NCI-H146 treated with DMSO at 0.1 percent for 48 hours (cell line): ENCODE measurements at regions not wholly inside any gene's neighbourhood (a gene's known extent, or its start where the extent isn't known, plus 50 kb on each side); places are given as distances from the start of the nearest gene placed in this dataset.
"Not testable (repeated sequence)": the region's sequence is repeated elsewhere in the genome, so short reads cannot be mapped to it uniquely, and the experiment has no call there.

ENCODE experiments used
- DNase-seq: peaks from one replicate; lab custom pipeline; 2025; ENCODE audit not compliant: unreplicated experiment; lab: John Stamatoyannopoulos, UW

GRCh38 chr2:43004879-43005244 lies 212.5 kb upstream of the HAAO start:
- no peak for DNase-seq

DNA sequence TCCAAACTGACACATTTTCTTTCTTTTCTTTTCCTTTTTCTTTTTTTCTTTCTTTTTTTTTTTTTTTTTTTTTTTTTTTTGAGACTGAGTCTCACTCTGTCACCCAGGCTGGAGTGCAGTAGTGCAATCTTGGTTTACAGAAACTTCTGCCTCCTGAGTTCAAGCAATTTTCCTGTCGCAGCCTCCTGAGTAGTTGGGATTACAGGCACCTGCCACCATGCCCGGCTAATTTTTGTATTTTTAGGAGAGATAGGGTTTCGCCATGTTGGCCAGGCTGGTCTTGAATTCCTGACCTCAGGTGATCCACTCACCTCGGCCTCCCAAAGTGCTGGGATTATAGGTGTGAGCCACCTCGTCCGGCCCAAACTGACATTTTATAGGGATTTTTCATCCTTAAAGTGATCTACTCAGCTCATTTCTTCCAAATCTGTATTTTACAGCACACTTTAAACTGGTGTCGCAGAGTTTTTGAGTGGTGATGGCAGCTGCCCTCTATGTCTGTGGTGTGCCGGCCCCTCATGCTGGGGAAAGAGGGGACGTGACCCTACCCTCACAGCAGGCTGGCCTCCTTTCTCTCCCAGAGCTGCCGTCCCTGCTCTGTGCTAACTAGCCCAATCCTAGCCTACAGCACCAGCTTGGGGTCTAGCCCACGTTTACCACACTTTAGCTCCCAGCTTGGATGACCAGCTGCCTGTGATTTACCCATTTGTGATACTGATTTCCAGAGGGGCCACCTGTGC lies 211.9 kb upstream of the HAAO start:
- not testable (repeated sequence) for DNase-seq

DNA sequence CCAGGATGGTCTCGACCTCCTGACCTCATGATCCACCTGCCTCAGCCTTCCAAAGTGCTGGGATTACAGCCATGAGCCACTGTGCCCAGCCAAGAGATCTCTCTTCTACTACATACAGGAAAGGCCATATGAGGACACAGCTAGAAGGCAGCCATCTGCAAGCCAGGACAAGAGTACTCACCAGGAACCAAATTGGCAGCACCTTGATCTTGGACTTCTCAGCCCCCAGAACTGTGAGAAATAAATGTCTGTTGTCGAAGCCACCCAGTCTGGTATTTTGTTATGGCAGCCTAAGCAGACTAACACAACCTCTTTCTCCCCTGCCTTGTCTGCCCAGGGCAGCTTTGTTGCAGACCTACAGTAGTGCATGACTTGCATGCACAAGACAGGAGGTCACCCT lies 211.3 kb upstream of the HAAO start:
- DNase-seq = no peak

DNA sequence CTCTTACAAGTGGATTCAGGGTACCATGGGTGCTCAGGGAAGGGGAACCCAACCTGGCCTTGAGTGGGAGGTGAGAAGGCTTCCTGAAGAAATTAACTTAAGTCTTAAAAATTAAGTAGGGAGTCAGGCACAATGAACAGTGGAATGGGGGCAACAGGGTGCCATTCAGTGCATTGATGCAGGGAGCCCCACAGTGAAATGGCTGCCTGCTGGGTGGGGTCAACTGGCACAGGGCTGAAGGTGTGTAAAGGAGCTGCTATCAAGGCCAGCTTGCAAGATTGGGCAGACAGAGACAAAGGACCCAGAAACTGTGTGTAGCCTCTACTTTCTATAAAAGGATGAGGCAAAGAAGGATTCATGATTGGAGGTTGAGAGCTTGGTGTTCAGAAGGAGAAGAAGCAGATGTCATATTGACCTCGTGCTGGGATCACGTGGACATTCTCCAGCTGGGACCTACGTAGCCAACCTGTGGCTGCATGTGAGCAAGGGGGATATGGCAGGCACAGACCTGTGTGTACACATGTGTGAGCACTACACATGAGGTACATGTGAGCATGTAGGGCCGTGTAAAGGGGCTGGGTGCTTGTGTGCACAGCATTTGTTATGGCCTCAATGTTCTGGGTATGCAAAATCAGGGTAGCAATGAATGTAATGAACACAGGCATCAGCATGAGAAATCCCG lies 209.5 kb upstream of the HAAO start:
- no peak for DNase-seq

GRCh38 chr2:43001055-43001378 lies 208.6 kb upstream of the HAAO start:
- DNase-seq = no peak

DNA sequence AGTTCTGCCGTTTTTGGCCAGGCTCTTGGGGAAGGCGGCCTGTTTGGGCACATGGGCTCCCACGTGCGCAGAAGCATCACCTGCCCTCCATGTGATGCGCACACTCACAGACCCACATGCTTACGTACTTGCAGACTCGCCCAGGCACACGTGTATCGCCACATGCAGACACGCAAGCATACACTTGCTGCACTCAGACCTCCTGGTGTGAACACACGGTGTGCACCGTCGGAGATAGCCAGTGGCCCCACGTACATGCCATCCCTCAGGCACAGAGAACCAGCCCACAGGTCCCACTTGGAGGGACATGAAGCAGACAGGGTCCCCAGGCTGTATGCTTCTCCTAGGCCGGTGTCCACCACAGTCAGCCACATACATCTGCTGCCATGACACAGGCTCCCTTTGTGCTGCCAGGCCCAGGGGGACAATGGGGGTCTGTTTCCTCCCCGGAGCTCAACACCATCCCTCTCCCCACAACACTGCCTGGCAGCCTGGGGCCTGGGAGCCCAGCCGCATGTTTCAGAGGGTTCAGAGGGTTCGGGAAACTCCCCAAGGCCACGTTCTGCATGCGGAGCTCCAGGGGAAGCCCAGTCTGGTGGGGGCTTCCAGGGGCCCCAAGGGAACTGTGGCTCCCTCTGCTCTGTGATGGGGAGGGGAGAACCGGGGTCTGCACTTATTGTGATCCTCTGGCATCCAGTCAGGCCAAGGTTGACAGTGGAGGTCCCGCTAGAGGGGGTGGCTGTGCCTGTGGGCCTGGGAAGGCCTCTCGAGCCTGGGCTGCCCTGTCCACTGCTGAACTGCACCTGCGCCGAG lies 208.1 kb upstream of the HAAO start:
- DNase-seq = no peak

GRCh38 chr2:42999856-43000241 lies 207.5 kb upstream of the HAAO start:
- DNase-seq = no peak

DNA sequence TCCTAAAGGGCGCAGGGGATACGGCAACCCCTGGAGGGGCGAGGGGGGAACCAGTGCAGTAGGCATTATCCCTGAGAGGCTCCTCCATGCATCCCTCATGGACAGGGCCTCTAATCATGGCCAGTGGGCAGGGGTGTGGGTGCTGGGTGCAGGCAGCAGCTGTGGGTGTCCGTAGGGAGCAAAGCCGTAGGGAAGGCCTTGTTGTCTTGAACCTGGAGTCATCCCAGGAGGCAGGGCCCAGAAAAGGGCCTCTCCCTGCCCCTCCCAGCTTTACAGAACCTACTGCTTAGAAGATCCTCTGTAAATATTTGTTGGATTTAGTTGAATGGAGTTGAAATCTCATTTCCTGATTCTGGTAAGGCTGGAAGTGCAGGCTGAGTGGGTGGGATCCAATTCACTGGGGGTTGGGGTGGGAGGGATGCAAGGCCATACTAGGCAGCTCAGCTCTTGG lies 207.0 kb upstream of the HAAO start:
- DNase-seq = no peak

- no peak for DNase-seq
Observed at GRCh38 chr2:42998721-42999120, 206.3 kb upstream of the HAAO start.

DNA sequence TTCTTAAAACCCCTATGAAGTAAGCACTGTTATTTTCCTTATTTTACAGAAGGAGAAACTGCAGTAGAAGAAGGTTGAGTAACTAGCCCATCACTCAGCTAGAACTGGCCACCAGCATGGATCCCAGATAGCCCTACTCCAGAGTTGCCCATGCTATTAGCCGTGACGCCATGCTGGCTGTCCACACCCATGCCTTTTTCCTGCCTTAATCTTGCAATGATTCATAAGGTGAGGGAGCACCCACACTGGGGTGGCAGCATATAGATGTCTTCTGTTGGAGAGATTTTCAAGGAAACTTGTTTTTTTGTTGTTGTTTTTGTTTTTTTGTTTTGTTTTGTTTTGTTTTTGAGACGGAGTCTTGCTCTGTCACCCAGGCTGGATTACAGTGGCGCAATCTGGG lies 204.1 kb upstream of the HAAO start:
- DNase-seq = no peak

DNA sequence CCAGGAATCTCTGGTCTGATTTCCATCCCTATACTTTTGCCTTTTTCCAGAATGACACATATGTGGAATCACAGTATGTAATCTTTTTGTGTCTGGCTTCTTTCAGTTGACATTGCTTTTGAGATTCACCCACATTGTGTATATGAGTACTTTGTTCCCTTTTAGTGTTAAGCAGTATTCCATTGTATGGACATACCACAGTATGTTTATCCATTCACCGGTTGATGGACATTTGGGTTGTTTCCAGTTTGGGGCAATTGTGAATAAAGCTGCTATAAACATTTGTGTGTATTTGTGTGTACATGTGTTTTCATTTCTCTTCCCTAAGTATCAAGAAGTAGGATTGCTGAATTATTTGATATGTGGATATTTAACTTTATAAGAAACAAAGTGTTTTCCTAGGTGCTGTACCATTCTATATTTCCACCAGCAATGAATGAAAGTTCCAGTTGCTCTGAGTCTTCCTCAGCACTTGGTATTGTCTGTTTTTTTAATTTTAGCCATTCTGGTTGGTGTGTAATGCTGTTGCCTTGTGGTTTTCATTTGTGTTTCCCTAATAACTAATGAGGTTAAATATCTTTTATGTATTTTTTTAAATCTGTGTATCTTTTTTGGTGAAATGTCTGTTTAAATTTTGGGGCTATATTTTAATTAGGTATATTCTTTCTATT lies 203.5 kb upstream of the HAAO start:
- DNase-seq = no peak

DNA sequence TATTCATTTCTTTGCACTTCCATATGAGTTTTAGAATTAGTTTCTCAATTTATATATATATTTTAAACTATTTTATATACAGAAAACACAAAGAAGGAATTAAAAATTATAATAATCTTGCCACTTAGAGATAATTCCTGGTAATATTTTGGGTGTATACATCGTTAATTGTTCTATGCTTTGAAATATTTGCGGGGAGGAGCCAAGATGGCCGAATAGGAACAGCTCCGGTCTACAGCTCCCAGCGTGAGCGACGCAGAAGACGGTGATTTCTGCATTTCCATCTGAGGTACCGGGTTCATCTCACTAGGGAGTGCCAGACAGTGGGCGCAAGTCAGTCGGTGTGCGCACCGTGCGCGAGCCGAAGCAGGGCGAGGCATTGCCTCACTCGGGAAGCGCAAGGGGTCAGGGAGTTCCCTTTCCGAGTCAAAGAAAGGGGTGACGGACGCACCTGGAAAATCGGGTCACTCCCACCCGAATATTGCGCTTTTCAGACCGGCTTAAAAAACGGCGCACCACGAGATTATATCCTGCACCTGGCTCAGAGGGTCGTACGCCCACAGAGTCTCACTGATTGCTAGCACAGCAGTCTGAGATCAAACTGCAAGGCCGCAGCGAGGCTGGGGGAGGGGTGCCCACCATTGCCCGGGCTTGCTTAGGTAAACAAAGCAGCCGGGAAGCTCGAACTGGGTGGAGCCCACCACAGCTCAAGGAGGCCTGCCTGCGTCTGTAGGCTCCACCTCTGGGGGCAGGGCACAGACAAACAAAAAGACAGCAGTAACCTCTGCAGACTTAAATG lies 197.1 kb upstream of the HAAO start:
- not testable (repeated sequence) for DNase-seq

GRCh38 chr2:42988055-42988454 lies 195.7 kb upstream of the HAAO start:
- DNase-seq = not testable (repeated sequence)

GRCh38 chr2:42987112-42987922 lies 194.9 kb upstream of the HAAO start:
- DNase-seq = no peak

GRCh38 chr2:42984617-42985016 lies 192.2 kb upstream of the HAAO start:
- DNase-seq = no peak

DNA sequence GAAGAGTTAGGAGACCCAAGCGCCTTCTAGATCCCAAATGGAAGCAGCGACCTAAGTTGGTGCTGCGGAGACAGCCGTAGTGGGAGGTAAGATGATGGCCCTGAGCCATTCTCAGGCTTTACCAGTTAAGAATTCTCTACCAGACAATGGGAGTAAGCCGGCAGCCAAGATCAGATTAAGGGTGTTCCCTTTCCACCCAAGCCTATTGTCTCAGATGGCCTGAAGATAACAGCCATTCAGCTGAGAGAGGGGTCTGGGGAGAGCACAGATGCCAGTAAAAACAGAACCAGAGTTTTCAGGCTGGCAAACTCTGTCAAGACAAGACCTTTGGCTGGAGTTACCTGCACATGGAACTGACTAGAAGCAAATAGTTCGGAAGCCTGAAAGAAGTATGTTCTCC lies 191.7 kb upstream of the HAAO start:
- no peak for DNase-seq

- DNase-seq = no peak
Observed at GRCh38 chr2:42980764-42981416, 188.5 kb upstream of the HAAO start.

DNA sequence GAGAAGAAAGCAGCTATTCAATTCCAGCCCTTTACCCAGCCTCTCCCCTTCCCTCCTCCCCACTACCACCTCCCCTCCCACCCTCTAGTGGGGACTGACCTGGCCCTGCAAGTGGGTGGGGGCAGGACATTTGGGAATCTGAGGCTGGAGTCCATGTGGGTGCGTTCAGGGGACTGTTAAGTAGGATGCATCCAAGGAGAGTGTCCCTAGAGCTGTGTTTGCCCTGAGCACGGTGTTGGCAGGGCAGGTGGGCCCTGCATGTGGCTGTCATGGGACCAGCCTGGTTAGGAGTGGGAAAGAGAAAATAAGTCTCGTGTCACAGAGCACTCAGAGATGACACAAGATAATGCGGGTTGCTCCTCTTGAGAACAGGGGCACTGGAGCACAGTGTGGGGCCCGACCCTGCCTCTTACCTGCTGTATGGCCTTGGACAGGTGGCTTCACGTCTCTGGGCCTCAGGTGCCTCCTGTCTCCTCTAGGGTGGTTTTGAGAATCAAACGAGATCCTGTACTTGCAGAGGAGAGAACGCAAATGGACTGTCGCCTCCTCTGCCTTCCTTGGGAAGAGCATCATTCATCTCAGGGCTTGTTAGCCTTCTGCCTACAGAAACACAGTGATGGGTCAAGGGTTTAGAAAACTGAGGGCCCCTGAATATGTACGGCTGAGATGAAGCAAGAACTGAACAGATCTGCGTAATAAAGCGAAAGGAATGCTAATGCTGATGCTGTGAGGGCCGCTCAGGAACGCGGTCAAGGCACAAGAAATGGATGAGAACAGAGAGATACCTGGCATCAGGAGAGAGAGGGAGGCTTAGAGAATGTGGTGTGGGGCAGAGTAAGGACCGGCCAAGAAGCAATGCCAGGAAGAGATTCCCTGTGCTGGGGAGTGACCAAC lies 187.7 kb upstream of the HAAO start:
- no peak for DNase-seq
